NCI-H1417 (cell line): ENCODE measurements at regions not wholly inside any gene's neighbourhood (a gene's known extent, or its start where the extent isn't known, plus 50 kb on each side); places are given as distances from the start of the nearest gene placed in this dataset.
"Not testable (repeated sequence)": the region's sequence is repeated elsewhere in the genome, so short reads cannot be mapped to it uniquely, and the experiment has no call there.

Source experiments
- DNase-seq, 3 experiments: peaks; one replicate each; lab custom pipeline; 2025; lab: John Stamatoyannopoulos, UW

DNA sequence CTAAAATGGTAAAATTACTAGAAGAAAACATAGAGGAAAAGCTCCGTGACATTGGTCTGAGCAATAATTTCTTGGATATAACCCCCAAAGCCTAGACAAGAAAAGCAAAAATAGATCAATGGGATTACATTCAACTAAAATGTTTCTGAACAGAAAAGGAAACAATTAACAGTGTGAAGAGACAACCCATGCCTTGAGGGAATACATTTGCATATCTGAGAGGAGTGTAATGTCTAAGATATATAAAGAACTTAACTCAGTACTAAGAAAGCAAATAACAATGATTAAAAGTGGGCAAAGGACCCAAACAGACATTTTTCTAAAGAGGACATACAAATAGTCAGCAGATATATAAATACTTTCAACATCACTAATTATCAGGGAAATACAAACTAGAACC is 206.2 kb downstream of the VAPA start:
- no peak for DNase-seq

DNA sequence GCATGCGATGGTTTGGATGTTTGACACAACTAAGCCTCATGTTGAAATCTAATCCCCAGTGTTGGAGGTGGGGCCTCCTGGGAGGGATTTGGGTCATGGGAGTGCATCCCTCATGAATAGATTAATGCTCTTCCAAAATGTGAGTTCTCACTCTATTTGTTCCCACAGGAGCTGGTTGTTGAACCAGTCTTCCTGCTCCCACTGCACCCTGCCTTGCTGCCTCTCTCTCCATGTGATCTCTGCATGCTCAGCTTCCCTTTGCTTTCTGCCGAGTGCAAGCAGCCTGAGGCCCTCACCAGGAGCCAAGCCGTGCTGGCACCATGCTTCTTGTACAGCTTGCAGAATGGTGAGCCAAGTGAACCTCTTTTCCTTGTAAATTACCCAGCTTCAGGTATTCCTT is 206.8 kb downstream of the VAPA start:
- peak in 1 of 3 experiments; percentile 11 for DNase-seq

DNA sequence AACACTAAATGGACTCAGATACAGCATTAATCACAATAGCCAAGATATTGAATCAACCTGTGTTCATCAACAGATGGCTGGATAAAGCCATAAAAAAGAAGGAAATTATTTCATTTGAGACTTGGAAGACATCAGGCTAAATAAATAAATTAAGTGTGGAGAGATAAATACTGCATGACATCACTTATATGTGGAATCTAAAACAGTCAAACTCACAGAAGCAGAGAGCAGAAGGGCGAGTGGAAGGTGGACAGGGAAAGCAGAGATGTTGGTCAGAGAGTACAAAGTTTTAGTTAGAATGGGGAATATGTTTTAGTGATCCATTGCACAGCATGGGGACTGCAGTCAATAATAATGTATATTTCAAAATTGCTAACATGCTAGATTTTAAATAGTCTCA is 207.2 kb downstream of the VAPA start:
- no peak for DNase-seq

DNA sequence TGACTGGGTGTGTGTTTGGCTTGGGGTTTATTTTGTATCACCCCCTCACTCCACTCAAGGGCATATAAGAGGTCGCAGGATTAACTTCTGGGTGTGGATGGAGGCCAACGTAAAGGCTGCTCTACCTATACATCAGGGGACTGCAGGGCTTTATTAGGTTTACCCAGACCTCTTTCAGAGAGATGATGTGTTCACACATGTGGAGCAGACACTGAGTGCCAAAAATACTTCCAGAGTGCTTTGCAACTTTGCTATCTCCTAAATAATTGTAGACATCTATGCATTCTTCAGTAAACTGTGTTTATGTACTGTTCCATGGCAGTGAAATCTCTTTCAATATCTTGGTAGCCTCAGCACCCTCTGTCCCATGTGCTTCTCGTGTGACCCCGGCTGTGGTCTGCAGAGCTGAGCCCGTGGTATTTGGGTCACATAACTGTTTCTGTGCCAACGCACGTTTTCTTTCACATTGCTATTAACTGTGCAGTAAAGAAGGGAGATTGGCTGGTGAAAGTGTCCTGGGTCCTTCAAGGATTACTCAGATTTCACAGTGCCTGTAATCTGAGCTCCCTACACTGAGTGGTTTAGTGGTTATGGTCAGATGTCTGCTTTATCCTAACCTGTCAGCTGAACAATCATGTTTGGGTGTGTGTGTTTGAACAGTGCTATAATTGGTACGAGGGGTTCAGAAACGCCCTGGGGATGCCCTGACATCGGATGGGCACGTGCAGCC is 208.1 kb downstream of the VAPA start:
- DNase-seq: peak; percentile 72 to 95 (median 80)

DNA sequence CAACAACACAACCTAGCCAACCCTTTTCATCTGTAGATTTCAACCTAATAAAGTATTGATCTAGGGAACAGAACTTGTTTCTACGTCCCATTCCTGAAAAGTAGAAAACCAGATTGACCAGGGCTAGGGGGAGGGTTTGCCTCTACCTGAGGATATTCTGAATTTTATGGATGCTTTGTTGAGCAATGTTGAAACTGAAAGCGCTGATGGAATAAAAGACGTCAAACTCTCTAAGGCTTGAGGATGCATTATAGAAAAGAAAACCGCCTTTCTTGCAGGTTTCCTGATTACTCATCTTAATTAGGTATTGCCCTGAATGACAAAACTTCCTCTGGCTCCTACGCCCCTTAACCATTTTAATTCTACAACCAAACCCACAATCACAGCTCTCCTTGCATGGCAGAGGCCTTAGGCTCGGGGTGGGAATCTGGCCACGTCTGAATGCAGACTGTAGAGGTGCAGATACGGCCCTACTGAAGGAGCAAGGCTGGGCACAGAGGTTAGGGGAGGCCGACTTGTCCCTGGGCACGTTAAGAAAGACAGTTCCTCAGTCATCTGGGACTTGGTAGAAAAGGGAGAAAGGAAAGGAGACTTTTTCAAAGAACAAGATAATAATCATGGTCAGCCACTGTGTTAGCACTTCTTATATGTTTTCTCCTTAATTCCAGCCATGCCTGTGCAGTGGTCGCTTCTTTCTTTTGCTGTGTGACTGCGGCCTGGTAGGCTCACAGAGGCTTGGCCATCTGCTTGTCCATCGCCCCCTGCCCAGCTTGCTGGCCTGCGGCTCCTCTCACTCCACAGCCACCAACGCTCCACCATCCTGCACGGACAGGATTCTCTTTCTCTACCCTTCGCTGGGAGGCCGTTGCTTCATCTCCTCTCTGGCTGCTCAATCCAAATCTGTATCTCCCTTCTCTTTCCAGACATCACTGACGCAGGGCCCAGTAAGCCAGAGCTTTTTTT is 209.5 kb downstream of the VAPA start:
- no peak for DNase-seq

DNA sequence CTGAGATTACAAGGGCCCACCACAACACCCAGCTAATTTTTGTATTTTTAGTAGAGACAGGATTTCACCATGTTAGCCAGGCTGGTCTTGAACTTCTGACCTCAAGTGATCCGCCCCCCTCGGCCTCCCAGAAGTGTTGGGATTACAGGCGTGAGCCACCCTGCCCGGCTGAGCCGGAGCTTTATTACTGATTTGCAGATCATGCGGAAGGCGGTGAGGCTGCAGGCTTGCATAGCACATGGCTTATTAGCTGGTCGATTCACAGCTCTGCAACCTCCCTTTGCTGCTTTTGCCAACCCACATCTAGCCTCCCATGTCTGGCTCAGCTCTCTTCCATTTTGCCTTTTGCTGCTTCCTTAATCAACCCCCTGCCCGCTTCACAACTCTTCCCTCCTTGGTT is 210.3 kb downstream of the VAPA start:
- no peak for DNase-seq

DNA sequence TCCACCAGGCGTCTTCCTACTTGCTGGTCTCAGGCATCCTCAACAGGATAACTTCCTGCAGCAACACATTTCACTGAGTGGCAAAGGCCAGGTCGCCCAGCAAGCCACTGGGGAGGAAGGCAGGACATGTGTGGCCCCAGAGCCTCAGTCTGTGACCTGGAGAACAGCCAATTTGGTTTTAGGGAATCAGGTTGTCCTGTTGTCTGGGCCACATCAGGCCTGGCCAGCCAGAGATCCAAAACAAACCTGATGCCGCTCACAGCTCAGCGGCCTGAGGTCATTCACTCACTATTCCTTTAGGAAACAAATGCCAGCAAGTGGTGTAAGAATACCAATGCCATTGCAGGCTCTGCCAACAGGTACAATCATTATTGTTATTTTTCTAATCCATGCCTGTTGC is 210.7 kb downstream of the VAPA start:
- DNase-seq: no peak

DNA sequence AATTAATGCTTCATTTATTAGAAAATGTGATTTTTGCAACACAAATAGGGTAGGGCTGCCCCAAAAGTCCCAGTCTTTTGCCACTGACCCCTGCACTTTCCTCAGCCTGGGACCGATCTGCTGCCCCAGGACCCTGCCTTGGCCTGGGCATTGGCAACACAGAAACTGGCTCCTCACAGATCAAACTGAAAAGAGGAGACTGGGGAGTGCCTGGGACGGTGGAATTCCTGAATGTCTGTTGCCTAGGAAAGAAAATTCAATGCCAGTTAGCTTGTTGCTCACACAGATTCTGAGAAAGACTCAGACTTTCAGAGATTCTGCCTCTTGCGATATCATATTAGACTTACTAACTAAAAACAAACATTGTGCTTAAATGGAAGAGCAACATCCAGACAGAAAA is 211.2 kb downstream of the VAPA start:
- no peak for DNase-seq

DNA sequence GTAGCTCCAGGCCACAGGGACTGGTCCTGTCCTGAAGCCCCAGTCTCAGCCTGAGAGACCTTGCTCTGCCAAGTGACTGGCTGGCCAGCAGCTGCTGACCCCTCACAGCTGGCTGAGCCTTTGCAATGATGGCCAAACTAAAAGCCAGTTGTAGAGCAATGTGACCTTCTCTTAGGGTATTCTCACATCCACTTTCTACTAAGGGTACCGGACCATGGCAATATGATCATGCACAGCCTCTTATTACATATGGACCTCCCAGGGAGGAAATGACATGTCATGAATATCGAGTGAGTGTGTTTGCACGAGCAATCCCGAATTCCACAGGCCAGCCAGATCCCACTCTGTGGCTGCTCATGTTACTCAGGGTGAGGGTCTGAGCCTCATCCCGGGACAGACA is 213.9 kb downstream of the VAPA start:
- DNase-seq: no peak

DNA sequence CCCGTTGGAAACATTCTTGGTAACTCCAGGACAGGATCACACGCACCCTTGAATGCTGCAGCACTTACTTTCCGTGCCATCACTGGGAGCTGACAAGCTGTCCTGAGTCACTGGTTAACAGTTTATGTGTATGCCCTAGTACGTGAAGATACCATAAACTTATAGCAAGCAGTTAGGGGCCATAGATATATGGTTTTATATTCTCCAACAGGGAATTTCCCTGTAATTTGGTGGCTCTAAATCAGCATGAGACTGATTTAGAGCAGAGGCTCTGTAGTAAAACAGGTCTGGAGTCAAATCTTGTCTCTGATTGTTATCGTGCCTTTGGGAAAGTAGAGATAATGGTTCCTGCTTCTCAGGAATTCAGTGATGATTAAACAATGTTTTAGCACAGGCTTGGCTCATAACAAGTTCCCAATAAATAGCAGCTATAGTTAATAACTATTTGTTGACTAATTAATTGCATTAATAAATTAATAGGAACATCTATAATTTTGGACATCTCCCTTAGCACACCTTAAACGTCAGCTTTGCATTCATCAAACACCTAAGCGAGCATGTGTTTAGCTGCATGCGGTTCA is 215.2 kb downstream of the VAPA start:
- DNase-seq: no peak

DNA sequence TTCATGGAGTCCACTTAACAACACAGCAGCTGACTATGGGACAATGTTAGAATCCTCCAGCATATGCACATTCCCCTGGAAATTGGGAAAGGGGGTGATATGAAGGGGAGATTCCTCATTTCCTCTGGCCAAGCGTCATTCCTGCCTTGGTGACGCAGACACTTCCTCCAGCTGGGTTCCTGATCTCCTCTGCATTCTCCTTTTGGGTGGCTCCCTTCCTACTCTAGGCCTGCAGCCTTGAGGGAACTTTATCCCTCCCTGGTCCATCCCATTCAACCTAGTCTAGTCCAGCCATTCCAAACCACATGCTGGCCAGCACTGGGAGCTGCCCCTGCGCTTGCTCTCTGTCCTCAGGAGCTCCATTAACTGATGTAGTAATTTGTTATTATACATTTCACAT is 216.8 kb downstream of the VAPA start:
- no peak for DNase-seq

DNA sequence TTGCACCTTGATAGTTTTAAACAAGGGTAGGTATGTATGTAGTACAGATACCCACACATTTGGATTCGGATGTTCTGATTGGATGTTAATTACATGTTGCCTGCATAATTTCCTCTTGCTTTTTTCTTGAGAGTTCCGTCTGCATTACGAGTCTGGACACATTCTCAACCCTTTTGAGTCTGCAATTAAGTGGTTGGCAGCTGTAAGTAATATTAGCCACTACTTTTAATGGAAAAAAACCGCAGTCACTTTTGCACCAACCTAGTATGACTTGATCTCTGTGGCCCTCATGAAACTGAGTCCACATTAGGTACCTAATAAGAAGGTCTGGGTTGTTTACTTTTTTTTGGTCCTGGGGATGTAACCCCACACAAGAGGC is 217.3 kb downstream of the VAPA start:
- DNase-seq: peak in 1 of 3 experiments; percentile 84

DNA sequence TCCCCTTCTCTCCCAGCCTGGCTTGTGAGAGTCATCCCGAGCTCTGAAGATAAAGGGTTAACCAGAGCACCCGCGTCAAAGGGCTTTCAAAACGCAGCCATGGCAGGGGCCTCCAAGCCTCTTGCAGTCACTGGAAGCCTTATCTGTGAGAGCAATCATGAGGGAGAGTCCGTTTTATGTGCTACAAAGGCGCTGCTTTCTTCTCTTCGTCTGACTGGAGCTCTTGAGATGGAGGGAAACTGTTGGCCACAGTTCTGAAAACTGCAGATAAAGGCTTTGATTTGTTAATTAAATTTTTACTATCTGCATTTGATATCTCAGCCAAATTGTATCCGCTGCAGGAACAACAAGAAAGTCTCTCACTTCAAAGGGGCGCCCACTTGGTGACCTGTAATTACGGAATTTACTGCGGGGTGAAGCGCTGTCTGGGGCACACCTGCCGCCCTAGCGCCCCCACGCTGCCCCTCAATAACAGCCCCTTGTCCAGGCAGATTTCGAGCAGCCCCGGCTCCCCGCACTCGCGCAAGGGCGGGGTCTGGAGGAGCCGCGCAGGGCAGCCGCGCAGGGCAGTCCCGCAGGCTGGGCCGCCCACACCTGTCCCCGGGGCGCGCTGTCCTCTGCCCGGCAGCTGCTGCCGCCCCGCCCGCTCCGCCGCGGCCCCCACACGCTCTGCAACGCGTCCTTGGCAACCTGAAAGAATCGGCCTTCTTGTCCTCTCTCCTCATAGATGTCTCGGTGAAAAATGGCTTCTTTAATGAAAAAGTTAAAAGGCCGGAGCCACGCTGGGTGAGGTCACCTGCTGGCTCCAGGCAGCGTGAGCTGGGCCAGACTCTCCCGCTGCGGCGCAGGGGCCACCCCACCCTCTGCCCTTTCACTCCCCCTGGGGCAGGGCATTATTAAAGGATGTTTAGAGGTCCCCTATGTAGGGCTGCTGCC is 217.9 kb downstream of the VAPA start:
- peak in 2 of 3 experiments; percentile 77 to 89 for DNase-seq

DNA sequence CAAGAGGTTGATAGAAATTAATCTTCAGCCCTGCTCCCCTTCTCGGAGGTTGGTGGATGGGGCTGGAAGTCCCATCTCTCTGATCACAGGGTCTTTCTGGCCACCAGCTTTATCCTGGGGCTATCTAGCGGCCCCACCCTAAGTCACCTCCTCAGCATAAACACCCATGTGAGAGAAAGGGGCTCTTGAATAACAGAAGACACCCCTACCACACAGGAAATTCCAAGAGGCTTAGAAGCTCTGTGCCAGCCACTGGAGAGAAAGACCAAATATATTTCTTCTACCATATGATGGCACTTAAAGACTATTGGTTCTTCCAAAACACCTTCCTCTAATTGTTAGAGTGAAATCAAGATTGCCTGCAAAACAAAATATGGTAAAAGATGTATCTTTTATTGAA is 219.7 kb downstream of the VAPA start:
- DNase-seq: no peak

DNA sequence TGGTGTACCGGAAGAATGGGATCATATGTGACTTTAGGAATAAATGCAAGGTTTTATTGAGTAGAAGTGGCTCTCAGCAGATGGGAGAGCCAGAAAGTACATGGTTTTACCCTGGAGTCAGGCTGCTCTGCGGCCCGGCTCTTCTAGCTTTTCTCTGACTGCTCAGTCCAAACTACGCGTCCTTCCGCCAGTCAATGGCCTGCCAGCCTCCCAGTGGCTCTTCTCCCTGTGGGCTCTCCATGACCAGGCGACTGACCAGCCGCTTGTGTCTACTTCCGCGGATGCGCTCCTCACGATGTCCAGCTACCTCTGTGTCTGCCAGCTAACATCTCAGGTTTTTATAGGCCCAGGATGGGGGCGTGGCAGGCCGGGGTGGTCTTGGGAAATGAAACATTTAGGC is 220.4 kb downstream of the VAPA start:
- DNase-seq: no peak

DNA sequence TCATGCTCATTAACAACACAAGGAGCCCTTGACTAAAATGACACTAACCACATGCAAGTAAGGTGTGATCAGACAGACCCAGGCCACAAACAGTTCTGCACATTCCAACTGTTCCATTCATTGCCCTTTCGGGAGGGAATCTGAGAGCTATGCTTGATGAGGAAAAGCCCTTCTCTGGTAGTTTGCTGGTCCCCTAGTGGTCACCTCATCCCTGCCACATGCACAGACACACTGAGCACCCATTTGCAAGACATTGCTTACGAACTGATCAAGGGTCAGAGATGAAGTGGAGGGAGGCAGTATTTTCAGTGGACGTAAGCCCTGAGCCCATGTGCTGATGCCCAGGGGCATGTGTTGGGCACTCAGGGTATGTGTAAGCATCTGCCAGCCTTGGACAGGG is 220.9 kb downstream of the VAPA start:
- DNase-seq: not testable (repeated sequence)

DNA sequence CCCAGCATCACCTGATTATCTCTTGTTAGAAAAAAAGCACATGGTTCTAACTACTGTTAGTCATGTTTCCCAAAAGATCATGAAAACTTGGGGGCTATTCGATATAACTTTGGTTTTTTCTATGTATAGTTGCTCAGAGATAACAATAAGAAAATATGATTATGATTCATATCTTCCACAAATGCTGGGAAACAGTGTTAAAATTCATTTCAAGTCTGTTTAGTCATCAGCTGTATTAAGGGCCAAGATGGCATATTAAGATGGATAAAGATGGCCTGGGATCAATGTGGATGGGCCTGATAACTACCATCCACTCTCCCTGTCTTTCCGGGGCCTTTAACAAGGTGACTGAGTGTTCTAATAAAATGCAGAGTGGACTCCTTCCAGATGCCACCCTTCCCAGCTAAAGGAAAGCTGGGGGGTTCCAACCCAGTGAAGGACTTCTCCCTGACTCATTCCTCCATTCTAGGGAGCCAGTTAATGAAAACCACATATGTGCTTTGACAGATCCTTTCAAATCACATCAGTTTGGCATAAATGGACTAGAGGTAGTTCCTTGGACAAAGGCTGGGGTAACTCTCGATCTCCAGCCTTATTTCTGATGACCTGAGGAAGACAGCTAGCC is 221.6 kb downstream of the VAPA start:
- DNase-seq: no peak

DNA sequence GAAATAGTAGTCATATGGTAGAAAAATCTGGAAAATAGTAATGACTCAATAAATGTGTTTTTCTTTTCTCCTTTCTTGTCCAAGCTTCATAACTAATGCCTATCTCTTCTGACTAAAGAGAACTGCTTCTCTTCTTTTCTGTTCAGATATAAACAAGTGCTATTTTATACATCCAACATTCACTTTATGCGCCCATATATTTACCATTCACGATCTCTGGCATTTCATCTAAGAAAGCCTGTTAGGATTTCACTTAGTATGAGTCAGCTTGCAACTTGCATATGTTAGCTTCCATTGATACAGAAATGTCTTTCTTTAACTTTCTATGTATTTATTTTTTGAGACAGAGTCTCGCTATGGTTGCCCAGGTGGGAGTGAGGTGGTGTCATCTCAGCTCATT is 224.9 kb downstream of the VAPA start:
- no peak for DNase-seq

DNA sequence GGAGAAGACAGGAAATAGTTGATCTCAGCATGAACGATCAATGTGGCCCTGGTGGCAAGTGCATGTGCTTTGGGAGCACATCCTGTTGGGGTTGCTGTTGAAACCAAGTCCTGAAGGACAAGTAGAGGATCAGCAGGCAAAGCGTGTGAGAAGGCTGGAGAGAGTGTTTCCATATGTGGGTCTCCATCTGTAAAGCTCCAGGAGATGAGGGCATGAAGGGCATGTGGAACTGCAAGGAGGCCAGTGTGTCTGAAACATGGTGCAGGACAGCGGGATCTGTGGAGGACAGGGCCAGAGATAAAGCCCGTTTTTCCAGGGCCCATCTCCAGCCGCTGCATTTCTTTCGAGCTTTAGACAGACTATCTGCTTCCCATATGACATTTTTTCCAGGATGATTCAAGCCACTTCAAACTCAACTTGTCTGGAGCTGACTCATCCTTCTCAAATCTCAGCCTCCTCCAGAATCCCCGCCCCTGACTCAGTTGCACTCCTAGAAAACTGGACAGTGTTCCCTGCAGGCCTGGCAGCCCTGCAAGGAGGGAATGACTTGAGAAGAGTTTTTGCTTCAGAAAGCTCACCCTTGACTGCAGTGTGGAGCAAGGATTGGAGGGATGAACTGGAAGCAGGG is 226.1 kb downstream of the VAPA start:
- DNase-seq: no peak

DNA sequence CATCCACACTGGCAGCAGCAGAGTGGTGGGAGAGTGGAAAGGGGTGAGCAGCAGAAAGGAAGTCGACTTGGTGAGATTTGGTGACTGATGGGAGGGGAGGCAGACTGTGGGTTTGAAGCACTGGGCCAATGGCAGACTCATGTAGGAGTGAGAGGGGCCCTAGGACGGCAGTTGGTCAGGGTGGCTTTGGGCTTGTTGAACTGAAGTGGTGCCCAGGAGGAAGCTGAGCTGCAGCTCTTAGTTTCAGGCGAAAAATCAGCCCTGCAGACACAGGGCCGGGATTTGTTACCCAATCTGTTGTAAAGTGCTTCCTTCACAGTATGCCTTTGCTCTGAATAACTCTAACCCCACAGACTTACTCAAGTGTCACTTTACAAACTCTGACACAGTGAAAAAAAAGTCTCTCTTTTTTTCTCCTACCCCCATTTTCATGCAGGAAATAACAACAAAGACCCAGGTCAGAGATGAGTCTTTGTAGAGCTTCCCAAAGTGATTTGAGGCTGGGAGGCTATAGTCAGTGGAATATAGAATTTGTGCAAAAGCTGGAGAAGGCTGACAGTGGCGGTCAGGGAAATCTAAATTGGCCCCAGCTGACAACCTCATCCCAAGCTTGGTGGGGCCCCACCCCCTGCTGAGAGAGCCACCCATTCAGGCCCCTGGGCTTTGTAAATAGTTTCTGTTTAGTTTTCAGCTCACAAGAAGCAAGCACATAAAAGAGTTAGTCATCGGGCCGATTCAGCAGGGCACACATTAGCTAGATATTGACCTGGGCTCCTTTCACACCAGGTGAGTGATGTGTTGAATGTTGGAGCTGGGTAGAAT is 226.9 kb downstream of the VAPA start:
- DNase-seq: no peak
